Epithelial cell of esophagus (primary cell): ENCODE measurements at regions not wholly inside any gene's neighbourhood (a gene's known extent, or its start where the extent isn't known, plus 50 kb on each side); places are given as distances from the start of the nearest gene placed in this dataset.

Experiments used
- DNase-seq: peaks from one replicate; pipeline ENCODE4 v3.0.0; 2010; ENCODE audit warnings: low read depth
- H3K4me3 ChIP-seq: 2 replicates; pipeline ENCODE4 v1.5.1; 2011; ENCODE audit warnings: mild to moderate bottlenecking, low read length, control low read depth
- TF ChIP-seq, protein P1 (sequence below): IDR thresholded peaks from 2 replicates; pipeline ENCODE4 v1.5.1; 2011; ENCODE audit warnings: low read depth, mild to moderate bottlenecking, low read length, control low read depth, inconsistent platforms; ENCODE audit not compliant: insufficient read depth; ENCODE audit errors: missing control alignments

DNA sequence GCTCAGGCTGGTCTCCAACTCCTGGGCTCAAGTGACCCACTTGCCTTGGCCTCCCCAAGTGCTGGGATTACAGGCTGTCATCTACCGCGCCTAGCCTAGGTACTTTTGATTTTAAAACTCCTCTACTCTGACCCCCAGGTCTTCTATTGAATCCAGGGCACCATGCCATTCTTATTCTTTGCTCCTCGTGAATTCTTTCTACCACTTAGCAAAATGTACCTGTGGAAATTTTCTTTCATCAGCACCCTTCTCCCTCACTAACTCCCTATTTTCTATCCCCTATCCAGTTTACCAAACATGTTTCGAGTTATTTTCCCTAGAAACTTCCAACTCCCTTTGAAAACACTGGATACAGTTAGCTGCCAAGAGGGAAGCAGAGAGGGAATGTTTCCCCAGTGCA lies 60.0 kb upstream of the RAPGEF2 start:
- no peak overlapping the region for H3K4me3 ChIP-seq
- DNase-seq: no peak
- TF ChIP-seq, protein P1, sequence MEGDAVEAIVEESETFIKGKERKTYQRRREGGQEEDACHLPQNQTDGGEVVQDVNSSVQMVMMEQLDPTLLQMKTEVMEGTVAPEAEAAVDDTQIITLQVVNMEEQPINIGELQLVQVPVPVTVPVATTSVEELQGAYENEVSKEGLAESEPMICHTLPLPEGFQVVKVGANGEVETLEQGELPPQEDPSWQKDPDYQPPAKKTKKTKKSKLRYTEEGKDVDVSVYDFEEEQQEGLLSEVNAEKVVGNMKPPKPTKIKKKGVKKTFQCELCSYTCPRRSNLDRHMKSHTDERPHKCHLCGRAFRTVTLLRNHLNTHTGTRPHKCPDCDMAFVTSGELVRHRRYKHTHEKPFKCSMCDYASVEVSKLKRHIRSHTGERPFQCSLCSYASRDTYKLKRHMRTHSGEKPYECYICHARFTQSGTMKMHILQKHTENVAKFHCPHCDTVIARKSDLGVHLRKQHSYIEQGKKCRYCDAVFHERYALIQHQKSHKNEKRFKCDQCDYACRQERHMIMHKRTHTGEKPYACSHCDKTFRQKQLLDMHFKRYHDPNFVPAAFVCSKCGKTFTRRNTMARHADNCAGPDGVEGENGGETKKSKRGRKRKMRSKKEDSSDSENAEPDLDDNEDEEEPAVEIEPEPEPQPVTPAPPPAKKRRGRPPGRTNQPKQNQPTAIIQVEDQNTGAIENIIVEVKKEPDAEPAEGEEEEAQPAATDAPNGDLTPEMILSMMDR: no peak

DNA sequence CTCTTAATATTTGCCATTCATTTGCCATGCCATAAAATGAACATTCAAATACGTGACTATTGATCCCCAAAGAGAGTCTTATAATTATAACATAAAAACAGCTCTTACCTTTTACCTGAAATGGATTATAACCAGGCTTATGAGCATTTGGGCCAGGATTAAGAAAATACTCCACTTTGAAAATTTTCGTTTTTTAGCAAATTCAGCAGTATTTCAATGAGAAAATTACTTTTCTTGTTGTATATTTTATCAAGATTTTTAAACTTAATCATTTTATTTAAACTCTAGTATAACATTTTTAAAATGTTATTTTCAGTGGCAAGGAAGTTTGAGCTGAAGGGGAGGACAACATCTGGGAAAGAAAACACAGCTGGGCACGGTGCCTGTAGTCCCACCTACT lies 59.0 kb upstream of the RAPGEF2 start:
- no peak overlapping the region for H3K4me3 ChIP-seq
- DNase-seq: no peak
- TF ChIP-seq, protein P1: no peak

DNA sequence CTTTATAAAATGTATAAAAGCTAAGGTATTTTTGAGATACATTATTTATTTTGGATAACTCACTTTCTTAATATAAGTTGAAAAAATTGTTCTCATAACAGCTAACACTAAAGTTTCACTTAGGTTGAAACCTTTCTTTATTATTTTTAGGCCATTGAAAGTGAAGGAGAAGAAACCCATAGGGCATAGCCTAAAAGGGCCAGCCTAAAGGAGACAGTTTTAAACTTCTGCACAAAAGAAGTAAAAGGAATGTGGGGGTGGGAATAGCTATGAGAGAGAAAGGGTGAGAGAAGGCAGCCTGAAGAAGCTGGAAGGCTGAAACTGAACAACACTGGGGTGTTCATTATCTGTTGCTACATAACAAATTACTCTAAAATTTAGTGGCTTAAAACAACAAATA lies 57.6 kb upstream of the RAPGEF2 start:
- TF ChIP-seq, protein P1: no peak
- no peak for DNase-seq
- no peak overlapping the region for H3K4me3 ChIP-seq

DNA sequence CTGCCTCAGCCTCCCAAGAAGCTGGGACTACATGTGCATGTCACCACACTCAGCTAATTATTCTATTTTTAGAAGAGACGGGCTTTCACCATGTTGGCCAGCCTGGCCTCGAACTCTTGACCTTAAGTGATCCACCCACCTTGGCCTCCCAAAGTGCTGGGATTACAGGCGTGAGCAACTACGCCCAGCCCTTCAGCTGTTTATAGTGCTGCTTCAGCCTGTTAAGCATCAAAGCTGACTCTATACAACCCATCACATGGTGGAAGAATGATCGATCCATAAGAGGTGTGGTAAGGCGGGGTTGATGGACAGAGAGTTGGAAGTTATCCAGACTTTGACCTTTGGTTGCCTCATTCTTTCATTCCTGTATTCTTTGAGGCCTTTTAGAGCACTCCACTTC lies 56.2 kb upstream of the RAPGEF2 start:
- no peak for DNase-seq
- H3K4me3 ChIP-seq: no peak overlapping the region
- TF ChIP-seq, protein P1: no peak

DNA sequence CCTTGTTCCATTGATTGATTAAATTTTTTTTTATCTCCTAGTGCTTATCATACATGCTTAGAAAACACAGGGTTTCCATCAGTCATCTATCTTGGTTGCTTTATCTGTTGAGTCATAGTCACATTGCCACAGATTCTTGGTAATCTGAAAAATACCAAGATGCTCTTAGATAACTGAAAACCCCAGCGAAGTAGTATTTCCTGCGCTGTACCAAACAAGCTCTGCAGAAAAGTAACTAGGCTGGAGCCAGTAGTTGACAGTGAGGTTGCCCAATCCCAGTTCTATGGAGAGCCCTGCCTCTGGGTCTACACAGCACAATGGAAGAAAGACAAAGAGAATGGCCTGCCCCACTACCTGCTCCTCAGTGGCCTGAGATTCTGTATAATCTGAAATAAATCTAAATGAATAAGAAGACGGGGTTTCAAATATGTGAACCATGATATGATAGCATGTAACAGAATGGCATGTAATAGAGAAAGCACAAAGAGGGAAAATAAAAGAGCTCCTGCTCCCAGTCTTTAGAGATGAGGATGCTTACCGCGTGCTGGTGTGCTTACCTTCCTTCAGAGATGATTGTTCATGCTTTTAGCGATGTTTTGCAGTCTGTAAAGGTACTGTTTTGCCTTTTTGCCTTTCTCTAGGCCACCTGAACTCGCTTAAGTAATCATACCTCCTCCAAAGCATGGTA lies 55.3 kb upstream of the RAPGEF2 start:
- peak; percentile 16 for DNase-seq
- TF ChIP-seq, protein P1: no peak
- H3K4me3 ChIP-seq: peak overlapping the region; percentile 43

DNA sequence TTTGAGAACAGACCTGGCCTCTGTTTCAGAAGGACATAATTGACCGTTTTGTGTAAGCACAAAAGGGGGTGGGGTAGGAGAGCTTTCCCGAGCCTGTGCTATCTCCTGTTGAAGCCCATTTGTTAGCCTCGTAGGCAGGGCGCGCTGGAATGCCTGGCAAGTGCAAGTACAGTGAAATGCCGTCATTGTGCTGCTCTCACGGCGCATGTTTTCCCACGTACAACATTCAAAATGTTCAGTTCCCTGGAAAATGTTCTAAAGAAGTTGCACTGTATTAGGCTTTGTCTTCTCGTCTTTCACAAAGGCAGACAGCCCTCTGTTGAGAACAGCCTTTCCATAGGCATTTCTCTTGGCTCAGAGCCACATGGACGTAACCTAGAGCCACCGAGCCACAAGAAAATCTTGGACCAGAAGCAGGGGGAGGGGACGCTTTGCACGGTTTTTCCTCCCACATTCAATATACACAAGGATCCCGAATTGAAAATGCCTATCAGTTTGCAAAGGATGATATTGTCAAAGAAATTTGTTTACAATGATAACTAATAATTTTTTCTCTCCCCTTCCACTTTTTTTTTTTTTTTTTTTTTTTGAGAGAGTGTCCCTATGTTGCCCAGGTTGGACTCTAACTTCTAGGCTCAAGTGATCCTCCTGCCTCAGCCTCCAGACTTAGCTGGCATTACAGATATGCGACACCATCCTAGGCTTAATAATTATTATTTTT lies 54.6 kb upstream of the RAPGEF2 start:
- peak overlapping the region; percentile 43 for H3K4me3 ChIP-seq
- TF ChIP-seq, protein P1: no peak
- DNase-seq: peak; percentile 83
